DMS79 treated with DMSO at 0.1 percent for 48 hours (cell line): ENCODE measurements at regions not wholly inside any gene's neighbourhood (a gene's known extent, or its start where the extent isn't known, plus 50 kb on each side); places are given as distances from the start of the nearest gene placed in this dataset.

Experiments
- DNase-seq: peaks from one replicate; lab custom pipeline; 2025; lab: John Stamatoyannopoulos, UW

- no peak for DNase-seq
Observed at GRCh38 chr13:109599901-109600657, 186.3 kb downstream of the IRS2 start.

- no peak for DNase-seq
Observed at GRCh38 chr13:109595471-109595870, 190.9 kb downstream of the IRS2 start.

GRCh38 chr13:109593230-109593629, 193.2 kb downstream of the IRS2 start:
- DNase-seq: no peak

- no peak for DNase-seq
Observed at GRCh38 chr13:109592770-109593169, 193.6 kb downstream of the IRS2 start.

- DNase-seq: no peak
Observed at GRCh38 chr13:109587689-109588088, 198.7 kb downstream of the IRS2 start.

- DNase-seq: no peak
Observed at GRCh38 chr13:109586509-109587346, 199.7 kb downstream of the IRS2 start.

GRCh38 chr13:109584844-109585361, 201.5 kb downstream of the IRS2 start:
- no peak for DNase-seq

GRCh38 chr13:109577191-109577700, 209.1 kb downstream of the IRS2 start:
- DNase-seq: no peak

- DNase-seq: no peak
Observed at GRCh38 chr13:109576331-109576813, 210.0 kb downstream of the IRS2 start.

- DNase-seq: no peak
Observed at GRCh38 chr13:109575821-109576220, 210.6 kb downstream of the IRS2 start.

GRCh38 chr13:109572389-109572788, 214.0 kb downstream of the IRS2 start:
- DNase-seq: no peak

- no peak for DNase-seq
Observed at GRCh38 chr13:109569958-109570711, 216.2 kb downstream of the IRS2 start.

GRCh38 chr13:109568339-109568818, 218.0 kb downstream of the IRS2 start:
- no peak for DNase-seq

GRCh38 chr13:109567315-109567714, 219.1 kb downstream of the IRS2 start:
- DNase-seq: no peak

- no peak for DNase-seq
Observed at GRCh38 chr13:109565877-109566276, 220.5 kb downstream of the IRS2 start.

- DNase-seq: no peak
Observed at GRCh38 chr13:109548374-109548773, 238.0 kb downstream of the IRS2 start.

GRCh38 chr13:109547942-109548341, 238.4 kb downstream of the IRS2 start:
- DNase-seq: no peak

GRCh38 chr13:109545931-109546330, 240.5 kb downstream of the IRS2 start:
- no peak for DNase-seq

GRCh38 chr13:109541081-109541480, 245.3 kb downstream of the IRS2 start:
- DNase-seq: no peak

GRCh38 chr13:109537584-109537983, 248.8 kb downstream of the IRS2 start:
- no peak for DNase-seq

GRCh38 chr13:109533350-109533749, 253.0 kb downstream of the IRS2 start:
- no peak for DNase-seq

GRCh38 chr13:109529964-109530363, 256.4 kb downstream of the IRS2 start:
- DNase-seq: no peak
